ENCODE measurements at regions not wholly inside any gene's neighbourhood (a gene's known extent, or its start where the extent isn't known, plus 50 kb on each side); places are given as distances from the start of the nearest gene placed in this dataset.

DNA sequence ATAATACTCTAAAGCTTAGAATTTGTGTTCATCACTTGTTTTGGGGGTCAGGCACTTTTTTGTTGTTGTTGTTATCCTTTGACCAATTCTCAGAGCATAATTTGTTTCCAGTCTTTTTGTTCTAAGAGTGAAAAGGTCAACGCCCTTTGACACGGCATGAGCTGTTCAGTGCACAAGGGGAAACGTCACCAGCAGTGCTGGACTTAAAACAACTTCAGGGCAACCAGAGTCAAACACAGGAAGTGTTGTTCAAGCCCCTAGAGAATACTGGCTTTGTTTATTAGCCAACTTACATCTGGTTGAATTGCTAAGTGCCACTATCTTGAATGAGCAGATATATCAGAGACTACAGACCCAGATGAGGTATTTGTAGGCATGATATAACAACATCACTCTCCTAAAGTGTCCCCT is 368.9 kb downstream of the TMEM161B start:
- no peaks in the 10 kb centered on the region for H3K27me3 ChIP-seq
- 30% methylated on average over 3 of the region's 3 CpGs for WGBS, 2 donors
- peak overlapping the region in 2 of 4 donors; percentile 4 to 33 for H3K27ac ChIP-seq
- TF ChIP-seq EP300 (IDR thresholded peaks at IDR 0.05), result no peak
- no peak for TF ChIP-seq POLR2A (IDR thresholded peaks at IDR 0.05)
- TF ChIP-seq, protein P1, sequence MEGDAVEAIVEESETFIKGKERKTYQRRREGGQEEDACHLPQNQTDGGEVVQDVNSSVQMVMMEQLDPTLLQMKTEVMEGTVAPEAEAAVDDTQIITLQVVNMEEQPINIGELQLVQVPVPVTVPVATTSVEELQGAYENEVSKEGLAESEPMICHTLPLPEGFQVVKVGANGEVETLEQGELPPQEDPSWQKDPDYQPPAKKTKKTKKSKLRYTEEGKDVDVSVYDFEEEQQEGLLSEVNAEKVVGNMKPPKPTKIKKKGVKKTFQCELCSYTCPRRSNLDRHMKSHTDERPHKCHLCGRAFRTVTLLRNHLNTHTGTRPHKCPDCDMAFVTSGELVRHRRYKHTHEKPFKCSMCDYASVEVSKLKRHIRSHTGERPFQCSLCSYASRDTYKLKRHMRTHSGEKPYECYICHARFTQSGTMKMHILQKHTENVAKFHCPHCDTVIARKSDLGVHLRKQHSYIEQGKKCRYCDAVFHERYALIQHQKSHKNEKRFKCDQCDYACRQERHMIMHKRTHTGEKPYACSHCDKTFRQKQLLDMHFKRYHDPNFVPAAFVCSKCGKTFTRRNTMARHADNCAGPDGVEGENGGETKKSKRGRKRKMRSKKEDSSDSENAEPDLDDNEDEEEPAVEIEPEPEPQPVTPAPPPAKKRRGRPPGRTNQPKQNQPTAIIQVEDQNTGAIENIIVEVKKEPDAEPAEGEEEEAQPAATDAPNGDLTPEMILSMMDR (IDR thresholded peaks at IDR 0.05), result no peak
- TF ChIP-seq POLR2AphosphoS5 (IDR thresholded peaks at IDR 0.05), result no peak
- no peaks in the 10 kb centered on the region for H3K4me1 ChIP-seq
- H3K9me3 ChIP-seq, result no peaks in the 10 kb centered on the region
- H3K36me3 ChIP-seq, result no peaks in the 10 kb centered on the region
- intact Hi-C loops (cut with DNase I), result no loop called here
- no peak overlapping the region for H3K4me3 ChIP-seq
- DNase-seq, result peak; percentile 72

DNA sequence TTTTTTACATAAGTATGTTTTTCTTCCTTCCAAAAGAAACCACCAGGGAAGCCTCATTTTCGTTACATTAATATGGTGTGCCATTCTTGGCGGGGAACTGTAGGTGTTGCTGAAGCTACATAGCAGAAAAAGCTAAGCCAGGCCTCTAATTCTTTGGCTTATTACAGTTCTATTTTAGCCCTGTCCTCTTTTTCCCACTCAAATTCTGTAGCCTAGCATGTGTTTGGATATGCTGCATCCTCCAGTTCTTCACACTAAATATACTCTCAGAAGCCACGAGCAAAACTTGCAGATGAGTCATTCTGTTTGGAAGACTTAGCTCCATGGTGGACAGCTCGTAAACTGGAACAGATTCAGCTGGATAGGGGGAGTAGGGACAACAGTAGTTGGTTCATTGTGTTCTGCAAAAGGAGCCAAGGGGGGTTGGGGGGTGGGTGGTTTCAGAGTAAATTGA is 369.4 kb downstream of the TMEM161B start:
- intact Hi-C loops (cut with DNase I), result no loop called here
- TF ChIP-seq POLR2AphosphoS5 (IDR thresholded peaks at IDR 0.05), result peak in 1 of 4 donors; percentile 29
- TF ChIP-seq POLR2A (IDR thresholded peaks at IDR 0.05), result no peak
- H3K9me3 ChIP-seq, result no peaks in the 10 kb centered on the region
- H3K4me3 ChIP-seq, result no peak overlapping the region
- no peaks in the 10 kb centered on the region for H3K4me1 ChIP-seq
- H3K36me3 ChIP-seq, result no peaks in the 10 kb centered on the region
- peak; percentile 70 for DNase-seq
- H3K27me3 ChIP-seq, result no peaks in the 10 kb centered on the region
- WGBS, 2 donors, result 40 to 51% methylated on average over 4 of the region's 4 CpGs
- peak overlapping the region in 2 of 4 donors; percentile 4 to 33 for H3K27ac ChIP-seq

DNA sequence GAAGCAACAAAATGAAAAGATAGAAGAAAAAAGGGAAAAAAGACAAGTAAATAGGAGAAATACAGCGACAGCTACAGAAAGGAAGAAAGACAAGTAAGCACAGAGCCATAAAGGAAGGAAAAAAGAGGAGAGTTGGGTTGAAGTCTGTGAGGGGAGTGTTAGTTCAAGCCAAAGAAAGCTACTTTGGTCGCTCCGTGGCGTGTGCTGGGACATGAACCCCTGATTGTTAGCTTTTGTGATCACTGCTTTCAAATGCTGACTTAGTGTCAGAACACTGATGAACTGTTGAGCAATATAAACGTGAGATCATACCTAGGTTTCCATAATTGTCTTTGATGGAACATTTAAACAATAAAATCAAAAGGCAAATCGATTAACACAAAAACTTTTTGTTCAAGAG is 370.1 kb downstream of the TMEM161B start:
- 75 to 77% methylated on average over 6 of the region's 6 CpGs for WGBS, 2 donors
- Histone ChIP-seq H3K9me3 (no peaks in the 10 kb centered on the region), H3K36me3 (no peaks in the 10 kb centered on the region), H3K4me1 (no peaks in the 10 kb centered on the region), H3K27me3 (no peaks in the 10 kb centered on the region), H3K27ac (no peak overlapping the region), H3K4me3 (no peak overlapping the region)
- no peak for DNase-seq
- TF ChIP-seq EP300 (IDR thresholded peaks at IDR 0.05) (no peak), POLR2A (IDR thresholded peaks at IDR 0.05) (no peak), POLR2AphosphoS5 (IDR thresholded peaks at IDR 0.05) (no peak)
- TF ChIP-seq, protein P1 (IDR thresholded peaks at IDR 0.05), result no peak
- intact Hi-C loops (cut with DNase I), result no loop called here

DNA sequence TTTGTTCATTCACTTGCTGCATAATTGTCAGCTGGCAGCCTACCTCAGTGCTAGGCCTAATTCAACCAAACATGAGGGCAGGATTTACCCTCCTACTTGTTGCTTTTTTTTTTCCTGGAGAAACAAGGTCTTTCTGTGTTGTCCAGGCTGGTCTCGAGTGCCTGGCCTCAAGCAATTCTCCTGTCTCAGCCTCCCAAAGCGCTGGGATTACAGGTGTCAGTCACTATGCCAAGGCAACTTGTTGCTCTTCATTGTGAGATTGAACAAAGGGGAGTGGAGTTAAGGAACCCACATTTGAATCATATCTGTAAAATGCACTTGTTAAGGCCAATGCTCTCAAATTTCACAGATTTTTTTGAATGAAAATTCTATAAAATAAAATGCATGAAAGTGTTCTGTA is 380.5 kb downstream of the TMEM161B start:
- Histone ChIP-seq H3K27me3 (no peaks in the 10 kb centered on the region), H3K27ac (no peak overlapping the region), H3K36me3 (no peaks in the 10 kb centered on the region), H3K4me3 (no peak overlapping the region), H3K9me3 (no peaks in the 10 kb centered on the region), H3K4me1 (no peaks in the 10 kb centered on the region)
- intact Hi-C loops (cut with DNase I), result no loop called here
- 47 to 74% methylated on average over 2 of the region's 2 CpGs for WGBS, 2 donors
- TF ChIP-seq POLR2AphosphoS5 (IDR thresholded peaks at IDR 0.05), result no peak
- no peak for TF ChIP-seq EP300 (IDR thresholded peaks at IDR 0.05)
- TF ChIP-seq, protein P1 (IDR thresholded peaks at IDR 0.05), result no peak
- no peak for TF ChIP-seq POLR2A (IDR thresholded peaks at IDR 0.05)
- no peak for DNase-seq

DNA sequence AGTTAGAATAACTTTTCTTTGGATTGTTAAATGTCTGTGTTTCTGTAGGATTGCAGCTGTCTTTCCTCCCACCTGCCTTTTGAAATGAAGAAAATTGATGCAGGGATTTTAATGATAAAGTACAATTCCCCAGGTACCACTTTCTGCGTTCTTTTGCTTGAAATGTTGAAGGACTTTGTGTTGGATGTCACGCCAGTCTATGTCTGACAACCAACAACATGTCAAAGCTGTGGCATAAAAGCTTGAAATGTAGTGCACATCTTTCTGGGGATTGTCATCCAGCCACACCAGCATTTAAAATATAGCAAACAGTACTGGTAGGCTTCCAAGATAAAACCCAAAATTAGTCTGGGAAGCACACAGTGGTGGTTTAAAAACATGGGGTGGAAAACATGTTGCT is 381.4 kb downstream of the TMEM161B start:
- Histone ChIP-seq H3K9me3 (no peaks in the 10 kb centered on the region), H3K4me1 (no peaks in the 10 kb centered on the region), H3K4me3 (no peak overlapping the region), H3K27me3 (no peaks in the 10 kb centered on the region), H3K36me3 (no peaks in the 10 kb centered on the region), H3K27ac (no peak overlapping the region)
- DNase-seq, result no peak
- 83 to 84% methylated on average over 2 of the region's 2 CpGs for WGBS, 2 donors
- intact Hi-C loops (cut with DNase I), result no loop called here
- TF ChIP-seq EP300 (IDR thresholded peaks at IDR 0.05), result no peak
- TF ChIP-seq, protein P1 (IDR thresholded peaks at IDR 0.05), result no peak
- TF ChIP-seq POLR2A (IDR thresholded peaks at IDR 0.05), result no peak

Measured in sigmoid colon (tissue), 6 donors.